ENCODE measurements at regions not wholly inside any gene's neighbourhood (a gene's known extent, or its start where the extent isn't known, plus 50 kb on each side); places are given as distances from the start of the nearest gene placed in this dataset.
A peak's percentile ranks its signal among the peaks of the same experiment; 100 is the strongest.

DNA sequence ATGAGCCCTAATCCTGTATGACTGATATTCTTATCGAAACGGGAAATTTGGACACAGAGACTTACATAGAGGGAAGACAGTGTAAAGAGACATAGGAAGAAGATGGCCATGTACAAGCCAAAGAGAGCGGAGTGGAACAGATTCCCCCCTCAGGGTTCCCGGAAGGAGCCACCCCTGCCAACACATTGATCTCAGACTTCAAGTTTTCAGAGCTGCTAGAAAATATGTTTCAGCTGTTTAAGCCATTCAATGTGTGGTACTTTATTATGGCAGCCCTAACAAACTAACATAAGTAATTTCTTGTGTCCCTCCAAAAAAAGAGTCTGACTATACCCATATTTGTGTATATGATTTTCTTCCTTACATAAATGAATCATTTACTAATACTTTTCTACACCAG is 128.0 kb upstream of the STC2 start:
- Histone ChIP-seq H4K91ac (ENCODE audit: insufficient read depth, low read depth, low read length) (peak overlapping the region; percentile 99), H2AFZ (replicated peaks; ENCODE audit: low read length, poor library complexity) (no peak overlapping the region), H3K4me2 (ENCODE audit: low read depth, low read length) (no peak overlapping the region), H2BK15ac (ENCODE audit: low read depth, low read length) (peak overlapping the region; percentile 68; the same call in 2 of the 3 replicates), H4K20me1 (ENCODE audit: insufficient read depth, low read length) (no peaks in the 10 kb centered on the region), H3K23ac (ENCODE audit: low read depth, low read length) (peak overlapping the region; percentile 99), H3K4ac (ENCODE audit: low read depth, low read length) (peak overlapping the region; percentile 98), H3K14ac (replicated peaks; ENCODE audit: low read depth, low read length) (peak overlapping the region; percentile 98), H2BK5ac (ENCODE audit: low read depth, low read length, poor library complexity, severe bottlenecking) (peak overlapping the region; percentile 99), H3K9me3 (ENCODE audit: control insufficient read depth, insufficient read depth, low read length) (0 out of 2 replicates have a peak, but pooled peaks cover 2% of the 10 kb centered on the region), H4K5ac (ENCODE audit: low read depth, low read length) (peak overlapping the region; percentile 90), H3K56ac (ENCODE audit: extremely low read depth, insufficient read depth, low read length) (peak overlapping the region; percentile 97), H4K8ac (ENCODE audit: low read depth in 2 of 2, low read length in 2 of 2) (peak overlapping the region; percentile 89 to 96), H3K79me1 (ENCODE audit: low read depth in 1 of 2, low read length in 2 of 2) (peaks cover 6 to 13% of the 10 kb centered on the region in 2 experiments; a peak in 1 of 4 replicates), H3K9ac (ENCODE audit: low read depth, low read length) (0 out of 2 replicates have a peak overlapping the region, but pooled peaks have one; percentile 11), H3K4me3 (ENCODE audit: insufficient read depth, low read depth, low read length) (no peak overlapping the region), H3K27ac (ENCODE audit: insufficient read depth, low read length) (peak overlapping the region; percentile 96), H3K9me1 (ENCODE audit: insufficient read depth, low read length) (peaks cover 25% of the 10 kb centered on the region), H2BK120ac (ENCODE audit: low read depth, low read length) (peak overlapping the region; percentile 99), H2AK5ac (ENCODE audit: low read depth, low read length) (peak overlapping the region; percentile 93), H3K4me1 (ENCODE audit: control insufficient read depth, insufficient read depth, low read length) (peaks cover 44% of the 10 kb centered on the region), H3K18ac (ENCODE audit: low read depth, low read length) (peak overlapping the region; percentile 96), H3K27me3 (ENCODE audit: control insufficient read depth, insufficient read depth, low read length) (no peaks in the 10 kb centered on the region), H3K36me3 (ENCODE audit: control insufficient read depth, insufficient read depth, low read length) (no peaks in the 10 kb centered on the region), H2BK20ac (ENCODE audit: low read depth, low read length) (peak overlapping the region; percentile 100), H2AK9ac (replicated peaks; ENCODE audit: low read depth, low read length, poor library complexity) (no peak overlapping the region)
- no peak for ATAC-seq (ENCODE audit: low read depth)
- no peak for TF ChIP-seq USF2 (IDR thresholded peaks at IDR 0.05; ENCODE audit: low read depth, low read length)
- TF ChIP-seq ELK1 (IDR thresholded peaks at IDR 0.05; ENCODE audit: borderline replicate concordance, low read depth, low read length) = no peak
- no peak for TF ChIP-seq MAZ (IDR thresholded peaks at IDR 0.05; ENCODE audit: borderline replicate concordance, low read depth, low read length)
- no peak for TF ChIP-seq RCOR1 (IDR thresholded peaks at IDR 0.05; ENCODE audit: insufficient replicate concordance, low read length)
- no peak for TF ChIP-seq CHD1 (IDR thresholded peaks at IDR 0.05; ENCODE audit: low read depth, low read length)
- DNase-seq = no peak
- in situ Hi-C loops (cut with MboI; ENCODE audit: low sequenced_read_pairs) (no loop called here), intact Hi-C loops (cut with micrococcal nuclease) (no loop called here), dilution Hi-C loops (cut with HindIII; ENCODE audit: low sequenced_read_pairs, unreplicated experiment) (no loop called here)
- ChIA-PET POLR2A (ENCODE audit: unreplicated experiment) (interaction anchor here (1.3 kb wide), 1 partner anchor 19 kb away, joined by 3 read pairs; no protein-coding TSS in a partner anchor), CTCF (interaction anchor here (0.6 to 1.2 kb wide), 2 partner anchors 16 to 60 kb away, joined by 3 to 4 read pairs; no protein-coding TSS in a partner anchor)
- no CpG with 5 or more reads among the region's 4 CpGs for WGBS, 2 experiments (ENCODE audit: extremely low coverage in 2 of 2, insufficient read length in 1 of 2)
- BruUV-seq (replicated peaks) = no TSS peak
